ENCODE measurements at regions not wholly inside any gene's neighbourhood (a gene's known extent, or its start where the extent isn't known, plus 50 kb on each side); places are given as distances from the start of the nearest gene placed in this dataset.

- no peak for DNase-seq (ENCODE audit: low read depth in 4 of 6, low spot score in 6 of 6)
- WGBS (ENCODE audit: insufficient coverage), result no CpG with 5 or more reads among the region's 2 CpGs
- no peak overlapping the region for H3K27ac ChIP-seq (ENCODE audit: low read depth, low read length)
These were observed 903.9 kb upstream of the MAP3K7 start for GRCh38 chr6:91490671-91491301.

GRCh38 chr6:91487696-91488392 lies 901.0 kb upstream of the MAP3K7 start:
- WGBS (ENCODE audit: insufficient coverage), result no CpG with 5 or more reads among the region's 2 CpGs
- Histone ChIP-seq H3K36me3 (ENCODE audit: control insufficient read depth, insufficient read depth, low read length) (no peaks in the 10 kb centered on the region), H3K9me3 (ENCODE audit: control insufficient read depth, insufficient read depth, low read length) (no peaks in the 10 kb centered on the region), H3K27me3 (ENCODE audit: control insufficient read depth, insufficient read depth, low read length) (no peaks in the 10 kb centered on the region), H3K27ac (ENCODE audit: low read depth, low read length) (no peak overlapping the region), H3K4me1 (ENCODE audit: control insufficient read depth, insufficient read depth, low read length) (no peaks in the 10 kb centered on the region), H3K4me3 (ENCODE audit: low read depth, low read length) (no peak overlapping the region)
- no peak for DNase-seq (ENCODE audit: low read depth in 4 of 6, low spot score in 6 of 6)

More at GRCh38 chr6:91490671-91491301, 903.9 kb upstream of the MAP3K7 start:
- Histone ChIP-seq H3K4me1 (ENCODE audit: control insufficient read depth, insufficient read depth, low read length) (no peaks in the 10 kb centered on the region), H3K27me3 (ENCODE audit: control insufficient read depth, insufficient read depth, low read length) (no peaks in the 10 kb centered on the region), H3K4me3 (ENCODE audit: low read depth, low read length) (no peak overlapping the region), H3K9me3 (ENCODE audit: control insufficient read depth, insufficient read depth, low read length) (no peaks in the 10 kb centered on the region), H3K36me3 (ENCODE audit: control insufficient read depth, insufficient read depth, low read length) (no peaks in the 10 kb centered on the region)

- DNase-seq (ENCODE audit: low read depth in 4 of 6, low spot score in 6 of 6), result no peak
- Histone ChIP-seq H3K36me3 (ENCODE audit: control insufficient read depth, insufficient read depth, low read length) (no peaks in the 10 kb centered on the region), H3K9me3 (ENCODE audit: control insufficient read depth, insufficient read depth, low read length) (no peaks in the 10 kb centered on the region), H3K27me3 (ENCODE audit: control insufficient read depth, insufficient read depth, low read length) (no peaks in the 10 kb centered on the region), H3K4me3 (ENCODE audit: low read depth, low read length) (no peak overlapping the region), H3K4me1 (ENCODE audit: control insufficient read depth, insufficient read depth, low read length) (no peaks in the 10 kb centered on the region), H3K27ac (ENCODE audit: low read depth, low read length) (no peak overlapping the region)
- WGBS (ENCODE audit: insufficient coverage), result no CpG with 5 or more reads among the region's 1 CpG
These were observed 899.3 kb upstream of the MAP3K7 start for GRCh38 chr6:91486200-91486599.

GRCh38 chr6:91485047-91485446 lies 898.2 kb upstream of the MAP3K7 start:
- 80% methylated on average over 1 of the region's 1 CpG for WGBS (ENCODE audit: insufficient coverage)
- H3K4me3 ChIP-seq (ENCODE audit: low read depth, low read length), result no peak overlapping the region
- no peak for DNase-seq (ENCODE audit: low read depth in 4 of 6, low spot score in 6 of 6)
- H3K27ac ChIP-seq (ENCODE audit: low read depth, low read length), result no peak overlapping the region
- H3K36me3 ChIP-seq (ENCODE audit: control insufficient read depth, insufficient read depth, low read length), result no peaks in the 10 kb centered on the region
- H3K27me3 ChIP-seq (ENCODE audit: control insufficient read depth, insufficient read depth, low read length), result no peaks in the 10 kb centered on the region
- no peaks in the 10 kb centered on the region for H3K9me3 ChIP-seq (ENCODE audit: control insufficient read depth, insufficient read depth, low read length)
- no peaks in the 10 kb centered on the region for H3K4me1 ChIP-seq (ENCODE audit: control insufficient read depth, insufficient read depth, low read length)

- Histone ChIP-seq H3K36me3 (ENCODE audit: control insufficient read depth, insufficient read depth, low read length) (no peaks in the 10 kb centered on the region), H3K27ac (ENCODE audit: low read depth, low read length) (no peak overlapping the region), H3K4me1 (ENCODE audit: control insufficient read depth, insufficient read depth, low read length) (no peaks in the 10 kb centered on the region), H3K9me3 (ENCODE audit: control insufficient read depth, insufficient read depth, low read length) (no peaks in the 10 kb centered on the region), H3K27me3 (ENCODE audit: control insufficient read depth, insufficient read depth, low read length) (no peaks in the 10 kb centered on the region), H3K4me3 (ENCODE audit: low read depth, low read length) (no peak overlapping the region)
- DNase-seq (ENCODE audit: low read depth in 4 of 6, low spot score in 6 of 6), result no peak
- WGBS (ENCODE audit: insufficient coverage), result 83% methylated on average over 1 of the region's 6 CpGs
These were observed 896.7 kb upstream of the MAP3K7 start for GRCh38 chr6:91483415-91484105.

- H3K27ac ChIP-seq (ENCODE audit: low read depth, low read length), result no peak overlapping the region
- WGBS (ENCODE audit: insufficient coverage), result no CpG with 5 or more reads among the region's 1 CpG
- H3K36me3 ChIP-seq (ENCODE audit: control insufficient read depth, insufficient read depth, low read length), result no peaks in the 10 kb centered on the region
- H3K4me1 ChIP-seq (ENCODE audit: control insufficient read depth, insufficient read depth, low read length), result no peaks in the 10 kb centered on the region
- H3K27me3 ChIP-seq (ENCODE audit: control insufficient read depth, insufficient read depth, low read length), result no peaks in the 10 kb centered on the region
- DNase-seq (ENCODE audit: low read depth in 4 of 6, low spot score in 6 of 6), result no peak
- no peak overlapping the region for H3K4me3 ChIP-seq (ENCODE audit: low read depth, low read length)
- H3K9me3 ChIP-seq (ENCODE audit: control insufficient read depth, insufficient read depth, low read length), result no peaks in the 10 kb centered on the region
These were observed 895.6 kb upstream of the MAP3K7 start for GRCh38 chr6:91482498-91482897.

- no peak overlapping the region for H3K4me3 ChIP-seq (ENCODE audit: low read depth, low read length)
- no peak overlapping the region for H3K27ac ChIP-seq (ENCODE audit: low read depth, low read length)
- no peaks in the 10 kb centered on the region for H3K4me1 ChIP-seq (ENCODE audit: control insufficient read depth, insufficient read depth, low read length)
- no peaks in the 10 kb centered on the region for H3K36me3 ChIP-seq (ENCODE audit: control insufficient read depth, insufficient read depth, low read length)
- H3K9me3 ChIP-seq (ENCODE audit: control insufficient read depth, insufficient read depth, low read length), result no peaks in the 10 kb centered on the region
- H3K27me3 ChIP-seq (ENCODE audit: control insufficient read depth, insufficient read depth, low read length), result no peaks in the 10 kb centered on the region
- DNase-seq (ENCODE audit: low read depth in 4 of 6, low spot score in 6 of 6), result no peak
- no CpG with 5 or more reads among the region's 1 CpG for WGBS (ENCODE audit: insufficient coverage)
These were observed 893.5 kb upstream of the MAP3K7 start for GRCh38 chr6:91480402-91480801.

GRCh38 chr6:91477688-91478087 lies 890.8 kb upstream of the MAP3K7 start:
- DNase-seq (ENCODE audit: low read depth in 4 of 6, low spot score in 6 of 6), result no peak
- Histone ChIP-seq H3K27me3 (ENCODE audit: control insufficient read depth, insufficient read depth, low read length) (no peaks in the 10 kb centered on the region), H3K9me3 (ENCODE audit: control insufficient read depth, insufficient read depth, low read length) (no peaks in the 10 kb centered on the region), H3K4me1 (ENCODE audit: control insufficient read depth, insufficient read depth, low read length) (no peaks in the 10 kb centered on the region), H3K27ac (ENCODE audit: low read depth, low read length) (no peak overlapping the region), H3K4me3 (ENCODE audit: low read depth, low read length) (no peak overlapping the region), H3K36me3 (ENCODE audit: control insufficient read depth, insufficient read depth, low read length) (no peaks in the 10 kb centered on the region)
- WGBS (ENCODE audit: insufficient coverage), result 85% methylated on average over 3 of the region's 6 CpGs

GRCh38 chr6:91476000-91476399 lies 889.1 kb upstream of the MAP3K7 start:
- Histone ChIP-seq H3K27ac (ENCODE audit: low read depth, low read length) (no peak overlapping the region), H3K4me1 (ENCODE audit: control insufficient read depth, insufficient read depth, low read length) (no peaks in the 10 kb centered on the region), H3K9me3 (ENCODE audit: control insufficient read depth, insufficient read depth, low read length) (no peaks in the 10 kb centered on the region), H3K27me3 (ENCODE audit: control insufficient read depth, insufficient read depth, low read length) (no peaks in the 10 kb centered on the region), H3K4me3 (ENCODE audit: low read depth, low read length) (no peak overlapping the region), H3K36me3 (ENCODE audit: control insufficient read depth, insufficient read depth, low read length) (no peaks in the 10 kb centered on the region)
- no peak for DNase-seq (ENCODE audit: low read depth in 4 of 6, low spot score in 6 of 6)
- WGBS (ENCODE audit: insufficient coverage), result 80% methylated on average over 1 of the region's 2 CpGs

- H3K27ac ChIP-seq (ENCODE audit: low read depth, low read length), result no peak overlapping the region
- no CpG with 5 or more reads among the region's 3 CpGs for WGBS (ENCODE audit: insufficient coverage)
- H3K4me3 ChIP-seq (ENCODE audit: low read depth, low read length), result no peak overlapping the region
- no peaks in the 10 kb centered on the region for H3K36me3 ChIP-seq (ENCODE audit: control insufficient read depth, insufficient read depth, low read length)
- H3K27me3 ChIP-seq (ENCODE audit: control insufficient read depth, insufficient read depth, low read length), result no peaks in the 10 kb centered on the region
- H3K4me1 ChIP-seq (ENCODE audit: control insufficient read depth, insufficient read depth, low read length), result no peaks in the 10 kb centered on the region
- DNase-seq (ENCODE audit: low read depth in 4 of 6, low spot score in 6 of 6), result no peak
- no peaks in the 10 kb centered on the region for H3K9me3 ChIP-seq (ENCODE audit: control insufficient read depth, insufficient read depth, low read length)
These were observed 878.5 kb upstream of the MAP3K7 start for GRCh38 chr6:91465393-91465792.
